ENCODE measurements at regions not wholly inside any gene's neighbourhood (a gene's known extent, or its start where the extent isn't known, plus 50 kb on each side); places are given as distances from the start of the nearest gene placed in this dataset.
"Not testable (repeated sequence)": the region's sequence is repeated elsewhere in the genome, so short reads cannot be mapped to it uniquely, and the experiment has no call there.

- DNase-seq = not testable (repeated sequence)
These were observed 129.2 kb upstream of the STK26 start for GRCh38 chrX:131893857-131894256.

- DNase-seq = no peak
These were observed 128.1 kb upstream of the STK26 start for GRCh38 chrX:131894995-131895394.

- no peak for DNase-seq
These were observed 127.3 kb upstream of the STK26 start for GRCh38 chrX:131895807-131896206.

- no peak for DNase-seq
These were observed 121.6 kb upstream of the STK26 start for GRCh38 chrX:131901546-131901945.

- DNase-seq = no peak
These were observed 115.4 kb upstream of the STK26 start for GRCh38 chrX:131907488-131908314.

- no peak for DNase-seq
These were observed 112.5 kb upstream of the STK26 start for GRCh38 chrX:131910586-131910985.

- DNase-seq = no peak
These were observed 107.6 kb upstream of the STK26 start for GRCh38 chrX:131915488-131915887.

GRCh38 chrX:131917588-131917987 lies 105.5 kb upstream of the STK26 start:
- no peak for DNase-seq

- DNase-seq = no peak
These were observed 104.3 kb upstream of the STK26 start for GRCh38 chrX:131918839-131919238.

GRCh38 chrX:131923614-131924250 lies 99.4 kb upstream of the STK26 start:
- DNase-seq = no peak

GRCh38 chrX:131938749-131939148 lies 84.4 kb upstream of the STK26 start:
- DNase-seq = no peak

GRCh38 chrX:131942034-131942433 lies 81.1 kb upstream of the STK26 start:
- no peak for DNase-seq

GRCh38 chrX:131944936-131945902 lies 77.9 kb upstream of the STK26 start:
- no peak for DNase-seq

GRCh38 chrX:131951166-131951565 lies 71.9 kb upstream of the STK26 start:
- DNase-seq = no peak

GRCh38 chrX:131955099-131955777 lies 67.9 kb upstream of the STK26 start:
- no peak for DNase-seq

GRCh38 chrX:131958724-131959123 lies 64.4 kb upstream of the STK26 start:
- DNase-seq = no peak

- no peak for DNase-seq
These were observed 52.8 kb upstream of the STK26 start for GRCh38 chrX:131970347-131970746.

Data from right lung (tissue), 2 donors.